Right atrium auricular region (tissue), 2 donors: ENCODE measurements at regions not wholly inside any gene's neighbourhood (a gene's known extent, or its start where the extent isn't known, plus 50 kb on each side); places are given as distances from the start of the nearest gene placed in this dataset.

ENCODE experiments used
- DNase-seq: peaks from one replicate; pipeline ENCODE4 v3.0.0-alpha.2; 2019; ENCODE audit warnings: low spot score
- H3K27ac ChIP-seq, 2 donors: fragments of 200-600 bp; sonication (generic); 1 replicate in 1 of 2; 2 replicates in 1 of 2; pipeline ENCODE4 v1.5.1; 2016 to 2019
- H3K27me3 ChIP-seq, 2 donors: fragments of 200-600 bp; sonication (generic); one replicate each; pipeline versions ENCODE4 v1.5.1 to v1.6.0; 2017 to 2019
- H3K36me3 ChIP-seq: fragments of 200-600 bp; sonication (generic); one replicate; pipeline ENCODE4 v1.5.1; 2016
- H3K4me1 ChIP-seq, 2 donors: fragments of 200-600 bp; sonication (generic); one replicate each; pipeline versions ENCODE4 v1.5.1 to v1.6.0; 2017 to 2019
- H3K4me3 ChIP-seq, 2 donors: fragments of 200-600 bp; sonication (generic); 1 replicate in 1 of 2; 2 replicates in 1 of 2; pipeline ENCODE4 v1.5.1; 2017 to 2019; ENCODE audit warnings: mild to moderate bottlenecking in 1 of 2, moderate library complexity in 1 of 2
- H3K9me3 ChIP-seq, 2 donors: fragments of 200-600 bp; sonication (generic); one replicate each; pipeline ENCODE4 v1.5.1; 2019
- TF ChIP-seq, protein P1 (sequence below), 2 donors: fragments of 200-600 bp; sonication (generic); IDR thresholded peaks; one replicate each; pipeline ENCODE4 v1.5.1; 2019; ENCODE audit warnings: antibody characterized with exemption in 2 of 2

DNA sequence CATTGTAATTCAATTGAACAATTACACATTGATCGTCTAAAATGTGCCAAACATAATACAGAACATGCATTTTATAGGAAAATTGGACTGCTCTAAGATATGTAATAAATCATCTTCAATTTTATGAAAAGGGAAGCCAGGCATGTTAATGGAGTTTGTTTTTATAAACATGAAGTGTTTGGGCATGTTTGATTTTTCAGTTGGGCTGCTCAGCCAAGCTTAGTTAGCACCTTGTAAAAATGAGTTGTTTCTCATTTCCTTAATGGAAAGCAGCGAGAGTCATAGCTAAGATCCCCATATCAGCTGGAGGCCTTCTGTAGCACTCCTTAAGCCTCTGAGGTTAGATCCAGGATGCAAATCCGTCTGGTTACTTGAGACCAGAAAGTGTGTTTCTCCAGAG lies 422.3 kb downstream of the SPRY2 start:
- Histone ChIP-seq H3K27ac (no peak overlapping the region), H3K4me3 (no peak overlapping the region), H3K27me3 (no peaks in the 10 kb centered on the region), H3K36me3 (no peaks in the 10 kb centered on the region), H3K9me3 (peaks cover 0 to 20% of the 10 kb centered on the region in 2 donors), H3K4me1 (peaks cover 0 to 4% of the 10 kb centered on the region in 2 donors)
- DNase-seq: no peak
- TF ChIP-seq, protein P1, sequence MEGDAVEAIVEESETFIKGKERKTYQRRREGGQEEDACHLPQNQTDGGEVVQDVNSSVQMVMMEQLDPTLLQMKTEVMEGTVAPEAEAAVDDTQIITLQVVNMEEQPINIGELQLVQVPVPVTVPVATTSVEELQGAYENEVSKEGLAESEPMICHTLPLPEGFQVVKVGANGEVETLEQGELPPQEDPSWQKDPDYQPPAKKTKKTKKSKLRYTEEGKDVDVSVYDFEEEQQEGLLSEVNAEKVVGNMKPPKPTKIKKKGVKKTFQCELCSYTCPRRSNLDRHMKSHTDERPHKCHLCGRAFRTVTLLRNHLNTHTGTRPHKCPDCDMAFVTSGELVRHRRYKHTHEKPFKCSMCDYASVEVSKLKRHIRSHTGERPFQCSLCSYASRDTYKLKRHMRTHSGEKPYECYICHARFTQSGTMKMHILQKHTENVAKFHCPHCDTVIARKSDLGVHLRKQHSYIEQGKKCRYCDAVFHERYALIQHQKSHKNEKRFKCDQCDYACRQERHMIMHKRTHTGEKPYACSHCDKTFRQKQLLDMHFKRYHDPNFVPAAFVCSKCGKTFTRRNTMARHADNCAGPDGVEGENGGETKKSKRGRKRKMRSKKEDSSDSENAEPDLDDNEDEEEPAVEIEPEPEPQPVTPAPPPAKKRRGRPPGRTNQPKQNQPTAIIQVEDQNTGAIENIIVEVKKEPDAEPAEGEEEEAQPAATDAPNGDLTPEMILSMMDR (IDR thresholded peaks at IDR 0.05): no peak

DNA sequence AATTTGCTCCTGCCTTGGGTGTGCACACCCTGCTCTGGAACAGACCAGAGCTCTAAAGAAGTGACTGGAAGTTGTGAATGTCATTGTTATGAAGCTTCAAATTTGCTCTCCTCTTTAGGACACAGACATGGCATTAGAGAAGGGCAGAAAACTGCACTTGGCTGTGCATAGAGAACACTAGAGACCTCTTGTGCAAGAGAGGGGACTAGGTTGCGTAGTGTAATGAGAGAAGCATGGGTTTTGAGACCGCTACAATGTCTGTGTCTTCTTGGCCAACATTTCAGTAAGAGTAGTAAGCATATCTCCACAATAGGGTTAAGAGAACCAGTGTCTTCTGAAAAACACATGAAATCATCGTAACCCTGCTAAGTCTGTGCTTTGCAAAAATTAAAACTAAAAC lies 423.3 kb downstream of the SPRY2 start:
- DNase-seq: no peak
- TF ChIP-seq, protein P1 (IDR thresholded peaks at IDR 0.05): no peak
- Histone ChIP-seq H3K36me3 (no peaks in the 10 kb centered on the region), H3K9me3 (peaks cover 0 to 11% of the 10 kb centered on the region in 2 donors), H3K27me3 (no peaks in the 10 kb centered on the region), H3K27ac (no peak overlapping the region), H3K4me3 (no peak overlapping the region), H3K4me1 (peaks cover 0 to 4% of the 10 kb centered on the region in 2 donors)

DNA sequence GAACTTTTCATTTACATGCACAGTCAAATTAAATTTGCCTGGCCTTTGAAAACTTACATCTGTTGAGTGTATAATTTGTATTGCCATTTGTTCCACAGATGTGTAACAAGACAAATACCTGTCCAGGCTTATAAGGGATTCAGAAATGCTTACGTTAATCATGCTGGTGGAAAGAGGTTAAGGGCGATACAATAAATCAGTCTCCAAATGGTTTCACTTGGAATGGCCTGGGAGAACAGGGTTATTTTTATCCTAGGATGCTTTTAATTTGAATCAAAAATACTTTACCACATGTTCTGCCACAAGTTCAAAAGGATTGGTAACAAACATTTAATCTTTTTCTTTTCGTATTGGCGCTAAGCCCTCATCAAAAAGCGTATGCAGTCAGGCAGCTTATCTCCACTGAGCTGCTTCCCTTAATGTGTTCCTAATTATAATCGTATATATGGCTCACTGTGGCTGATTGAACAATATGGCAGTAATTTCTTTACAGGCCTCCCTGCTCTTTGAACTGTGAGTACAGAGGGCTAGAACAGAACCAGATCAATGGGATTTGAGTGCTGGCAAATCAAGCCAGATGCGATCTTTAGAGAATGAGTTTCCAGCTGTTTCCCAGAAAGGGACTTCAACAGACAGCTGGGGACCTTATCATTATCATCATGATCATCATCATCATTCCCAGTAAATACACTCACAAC lies 425.7 kb downstream of the SPRY2 start:
- DNase-seq: no peak
- H3K27me3 ChIP-seq: no peaks in the 10 kb centered on the region
- no peak overlapping the region for H3K4me3 ChIP-seq
- no peak overlapping the region for H3K27ac ChIP-seq
- peaks cover 0 to 4% of the 10 kb centered on the region in 2 donors for H3K4me1 ChIP-seq
- H3K9me3 ChIP-seq: no peaks in the 10 kb centered on the region
- TF ChIP-seq, protein P1 (IDR thresholded peaks at IDR 0.05): no peak
- no peaks in the 10 kb centered on the region for H3K36me3 ChIP-seq

DNA sequence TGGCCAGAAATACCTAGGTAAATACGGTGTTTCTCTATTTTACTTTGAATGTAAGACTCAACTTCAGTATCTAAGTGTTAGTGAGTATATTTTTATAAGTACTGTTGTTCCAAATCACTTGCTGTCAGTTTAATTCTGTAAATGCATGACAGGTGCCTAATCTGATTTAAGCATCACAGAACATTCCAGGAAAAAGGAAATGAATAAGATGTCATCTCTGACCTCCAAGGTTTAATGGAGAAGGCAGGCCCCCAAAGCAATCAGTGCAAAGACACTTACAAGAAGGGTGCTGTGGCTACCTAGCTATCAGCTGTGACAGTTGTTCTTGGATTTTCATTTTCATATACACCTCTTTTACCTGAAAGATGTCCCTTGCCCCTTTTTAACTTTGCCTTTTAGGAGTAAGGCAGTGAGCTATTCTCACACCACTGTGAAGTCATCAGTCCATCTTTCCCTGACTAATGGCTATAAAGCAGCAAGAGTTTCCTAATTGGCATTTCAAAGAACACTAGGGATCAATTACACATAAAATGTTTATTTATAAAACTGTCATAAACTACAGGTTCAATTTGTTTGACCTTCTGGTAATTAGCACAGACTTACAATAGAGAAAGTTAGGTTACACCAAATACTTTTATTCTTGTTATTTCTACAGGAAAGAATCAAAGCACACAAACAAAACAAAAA lies 427.6 kb downstream of the SPRY2 start:
- H3K27me3 ChIP-seq: no peaks in the 10 kb centered on the region
- H3K4me3 ChIP-seq: no peak overlapping the region
- DNase-seq: no peak
- TF ChIP-seq, protein P1 (IDR thresholded peaks at IDR 0.05): no peak
- H3K9me3 ChIP-seq: no peaks in the 10 kb centered on the region
- H3K36me3 ChIP-seq: no peaks in the 10 kb centered on the region
- H3K27ac ChIP-seq: no peak overlapping the region
- peaks cover 0 to 4% of the 10 kb centered on the region in 2 donors for H3K4me1 ChIP-seq

DNA sequence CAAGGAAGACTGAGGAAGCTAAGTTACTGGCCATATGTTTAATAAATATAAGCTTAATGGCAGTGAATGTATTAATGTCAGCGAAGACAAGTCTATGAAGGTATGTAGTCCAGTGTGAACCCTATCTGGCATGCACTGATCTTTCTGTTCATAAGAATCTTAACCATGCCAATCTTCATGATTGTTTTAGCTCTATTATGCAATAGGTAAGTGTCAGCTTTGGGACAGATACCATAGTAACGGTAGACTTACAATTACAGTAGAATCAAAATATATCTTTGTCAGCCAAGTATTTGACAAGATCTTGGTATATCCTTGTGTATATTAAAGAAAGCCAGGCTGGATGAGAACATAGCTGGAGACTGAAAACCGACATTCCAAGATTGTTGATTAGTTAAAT lies 428.5 kb downstream of the SPRY2 start:
- H3K36me3 ChIP-seq: no peaks in the 10 kb centered on the region
- no peak for DNase-seq
- no peak overlapping the region for H3K27ac ChIP-seq
- H3K4me1 ChIP-seq: peaks cover 0 to 4% of the 10 kb centered on the region in 2 donors
- TF ChIP-seq, protein P1 (IDR thresholded peaks at IDR 0.05): no peak
- H3K27me3 ChIP-seq: no peaks in the 10 kb centered on the region
- H3K4me3 ChIP-seq: no peak overlapping the region
- H3K9me3 ChIP-seq: no peaks in the 10 kb centered on the region
